Panc1 (cell line): ENCODE measurements at regions not wholly inside any gene's neighbourhood (a gene's known extent, or its start where the extent isn't known, plus 50 kb on each side); places are given as distances from the start of the nearest gene placed in this dataset.

Experiments used
- ATAC-seq: fragments of 200-7000 bp; cut with Tn5 transposase; 2 replicates; pipeline ENCODE4 v1.9.1; 2020; ENCODE audit warnings: mild to moderate bottlenecking, moderate library complexity
- BruUV-seq: library from RNA; stranded (reverse); fragments of 400-500 nt; replicated peaks from 2 replicates; lab custom pipeline; 2021; lab: Mats Ljungman, UMichigan
- CTCF ChIA-PET: fragments of 300-600 bp; sonication (Branson Sonifier 250); formaldehyde crosslinking; loops from one replicate; lab custom pipeline; 2022; ENCODE audit warnings: antibody characterized with exemption; lab: Charles Lee
- POLR2A ChIA-PET: fragments of 300-600 bp; sonication (Branson Sonifier 250); formaldehyde crosslinking; loops from one replicate; lab custom pipeline; 2022; ENCODE audit warnings: antibody characterized with exemption; lab: Charles Lee
- DNase-seq: peaks from one replicate; pipeline ENCODE4 v3.0.0-alpha.2; 2010; ENCODE audit warnings: low read depth, low spot score
- H3K27ac ChIP-seq: 2 replicates; pipeline ENCODE4 v1.5.1; 2011; ENCODE audit warnings: mild to moderate bottlenecking, low read length, inconsistent platforms
- H3K27me3 ChIP-seq: fragments of 200-500 bp; sonication (Bioruptor generic); 2 replicates; pipeline ENCODE4 v1.6.0; 2014; ENCODE audit warnings: low read length, inconsistent platforms; ENCODE audit not compliant: control insufficient read depth, insufficient read depth
- H3K36me3 ChIP-seq: fragments of 200-500 bp; sonication (Bioruptor generic); 2 replicates; pipeline ENCODE4 v1.5.1; 2014; ENCODE audit warnings: inconsistent platforms, mild to moderate bottlenecking, low read length, moderate library complexity; ENCODE audit not compliant: control insufficient read depth, insufficient read depth
- H3K4me1 ChIP-seq: 2 replicates; pipeline ENCODE4 v1.5.1; 2011; ENCODE audit warnings: inconsistent platforms, mild to moderate bottlenecking, low read length, moderate library complexity; ENCODE audit not compliant: control insufficient read depth, insufficient read depth
- H3K4me3 ChIP-seq, 2 experiments: 2 replicates each; pipeline ENCODE4 v1.5.1; 2011 to 2012; ENCODE audit warnings: low read depth in 2 of 2, low read length in 2 of 2, mild to moderate bottlenecking in 2 of 2, inconsistent platforms in 1 of 2, moderate library complexity in 1 of 2
- H3K9me3 ChIP-seq: fragments of 200-500 bp; sonication (Bioruptor generic); 2 replicates; pipeline ENCODE4 v1.5.1; 2014; ENCODE audit warnings: low read depth, mild to moderate bottlenecking, inconsistent platforms, low read length, moderate library complexity; ENCODE audit not compliant: control insufficient read depth, insufficient read depth
- POLR2AphosphoS5 ChIP-seq: IDR thresholded peaks from 2 replicates; pipeline ENCODE4 v1.6.1; 2012; ENCODE audit warnings: mild to moderate bottlenecking, low read depth, low read length, moderate library complexity
- SIN3A ChIP-seq: IDR thresholded peaks from 2 replicates; pipeline ENCODE4 v1.6.1; 2012; ENCODE audit warnings: low read depth, mild to moderate bottlenecking, low read length, moderate library complexity, borderline replicate concordance; ENCODE audit not compliant: insufficient read depth
- TCF7L2 ChIP-seq: IDR thresholded peaks from 2 replicates; pipeline ENCODE4 v1.6.1; 2011; ENCODE audit warnings: mild to moderate bottlenecking, low read depth, low read length, inconsistent platforms
- in situ Hi-C: cut with HindIII; loops from 2 replicates; pipeline ENCODE4 v1.10.0; 2016; ENCODE audit warnings: low sequenced_read_pairs, low pct_unique_long_range_greater_than_20kb
- intact Hi-C: fragments of 100-400 bp; cut with micrococcal nuclease; formaldehyde crosslinking; loops from one replicate; pipeline ENCODE4 v1.10.0; 2022; ENCODE audit not compliant: unreplicated experiment
- TF ChIP-seq, protein P1 (sequence below), 2 experiments: IDR thresholded peaks; 2 replicates each; pipeline ENCODE4 v1.6.1; 2011 to 2012; ENCODE audit warnings: low read depth in 2 of 2, control low read depth in 1 of 2, low read length in 1 of 2, mild to moderate bottlenecking in 1 of 2, moderate library complexity in 1 of 2; ENCODE audit not compliant: insufficient read depth in 1 of 2
- TF ChIP-seq, protein P2 (sequence below): fragments of 450-650 bp; IDR thresholded peaks from 2 replicates; pipeline ENCODE4 v1.5.1; 2017; ENCODE audit warnings: mild to moderate bottlenecking

- TF ChIP-seq SIN3A (no peak), POLR2AphosphoS5 (no peak), TCF7L2 (no peak)
- TF ChIP-seq, protein P1, sequence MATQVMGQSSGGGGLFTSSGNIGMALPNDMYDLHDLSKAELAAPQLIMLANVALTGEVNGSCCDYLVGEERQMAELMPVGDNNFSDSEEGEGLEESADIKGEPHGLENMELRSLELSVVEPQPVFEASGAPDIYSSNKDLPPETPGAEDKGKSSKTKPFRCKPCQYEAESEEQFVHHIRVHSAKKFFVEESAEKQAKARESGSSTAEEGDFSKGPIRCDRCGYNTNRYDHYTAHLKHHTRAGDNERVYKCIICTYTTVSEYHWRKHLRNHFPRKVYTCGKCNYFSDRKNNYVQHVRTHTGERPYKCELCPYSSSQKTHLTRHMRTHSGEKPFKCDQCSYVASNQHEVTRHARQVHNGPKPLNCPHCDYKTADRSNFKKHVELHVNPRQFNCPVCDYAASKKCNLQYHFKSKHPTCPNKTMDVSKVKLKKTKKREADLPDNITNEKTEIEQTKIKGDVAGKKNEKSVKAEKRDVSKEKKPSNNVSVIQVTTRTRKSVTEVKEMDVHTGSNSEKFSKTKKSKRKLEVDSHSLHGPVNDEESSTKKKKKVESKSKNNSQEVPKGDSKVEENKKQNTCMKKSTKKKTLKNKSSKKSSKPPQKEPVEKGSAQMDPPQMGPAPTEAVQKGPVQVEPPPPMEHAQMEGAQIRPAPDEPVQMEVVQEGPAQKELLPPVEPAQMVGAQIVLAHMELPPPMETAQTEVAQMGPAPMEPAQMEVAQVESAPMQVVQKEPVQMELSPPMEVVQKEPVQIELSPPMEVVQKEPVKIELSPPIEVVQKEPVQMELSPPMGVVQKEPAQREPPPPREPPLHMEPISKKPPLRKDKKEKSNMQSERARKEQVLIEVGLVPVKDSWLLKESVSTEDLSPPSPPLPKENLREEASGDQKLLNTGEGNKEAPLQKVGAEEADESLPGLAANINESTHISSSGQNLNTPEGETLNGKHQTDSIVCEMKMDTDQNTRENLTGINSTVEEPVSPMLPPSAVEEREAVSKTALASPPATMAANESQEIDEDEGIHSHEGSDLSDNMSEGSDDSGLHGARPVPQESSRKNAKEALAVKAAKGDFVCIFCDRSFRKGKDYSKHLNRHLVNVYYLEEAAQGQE (IDR thresholded peaks at IDR 0.05; ENCODE audit: insufficient read depth in 1 of 2, low read depth in 2 of 2, low read length in 1 of 2), result no peak
- TF ChIP-seq, protein P2, sequence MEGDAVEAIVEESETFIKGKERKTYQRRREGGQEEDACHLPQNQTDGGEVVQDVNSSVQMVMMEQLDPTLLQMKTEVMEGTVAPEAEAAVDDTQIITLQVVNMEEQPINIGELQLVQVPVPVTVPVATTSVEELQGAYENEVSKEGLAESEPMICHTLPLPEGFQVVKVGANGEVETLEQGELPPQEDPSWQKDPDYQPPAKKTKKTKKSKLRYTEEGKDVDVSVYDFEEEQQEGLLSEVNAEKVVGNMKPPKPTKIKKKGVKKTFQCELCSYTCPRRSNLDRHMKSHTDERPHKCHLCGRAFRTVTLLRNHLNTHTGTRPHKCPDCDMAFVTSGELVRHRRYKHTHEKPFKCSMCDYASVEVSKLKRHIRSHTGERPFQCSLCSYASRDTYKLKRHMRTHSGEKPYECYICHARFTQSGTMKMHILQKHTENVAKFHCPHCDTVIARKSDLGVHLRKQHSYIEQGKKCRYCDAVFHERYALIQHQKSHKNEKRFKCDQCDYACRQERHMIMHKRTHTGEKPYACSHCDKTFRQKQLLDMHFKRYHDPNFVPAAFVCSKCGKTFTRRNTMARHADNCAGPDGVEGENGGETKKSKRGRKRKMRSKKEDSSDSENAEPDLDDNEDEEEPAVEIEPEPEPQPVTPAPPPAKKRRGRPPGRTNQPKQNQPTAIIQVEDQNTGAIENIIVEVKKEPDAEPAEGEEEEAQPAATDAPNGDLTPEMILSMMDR, result no peak
- BruUV-seq, result no TSS peak
- no peaks in the 10 kb centered on the region for H3K9me3 ChIP-seq
- H3K36me3 ChIP-seq, result no peaks in the 10 kb centered on the region
- no peak overlapping the region for H3K27ac ChIP-seq
- H3K4me3 ChIP-seq, result no peak overlapping the region
- in situ Hi-C loops, result no loop called here
- ChIA-PET CTCF (no interaction called here), POLR2A (no interaction called here)
- ATAC-seq (no peak), DNase-seq (no peak)
- H3K27me3 ChIP-seq, result no peaks in the 10 kb centered on the region
- H3K4me1 ChIP-seq, result no peaks in the 10 kb centered on the region
- intact Hi-C loops, result no loop called here
These were observed 298.5 kb upstream of the PPP2R3A start for GRCh38 chr3:135667061-135667460.

- ChIA-PET POLR2A (no interaction called here), CTCF (no interaction called here)
- intact Hi-C loops, result no loop called here
- Histone ChIP-seq H3K27me3 (no peaks in the 10 kb centered on the region), H3K4me3 (no peak overlapping the region), H3K36me3 (no peaks in the 10 kb centered on the region), H3K4me1 (no peaks in the 10 kb centered on the region), H3K27ac (no peak overlapping the region), H3K9me3 (no peaks in the 10 kb centered on the region)
- ATAC-seq (no peak), DNase-seq (no peak)
- BruUV-seq, result no TSS peak
- in situ Hi-C loops, result no loop called here
- TF ChIP-seq, protein P1 (IDR thresholded peaks at IDR 0.05; ENCODE audit: insufficient read depth in 1 of 2, low read depth in 2 of 2, low read length in 1 of 2), result no peak
- TF ChIP-seq TCF7L2 (no peak), POLR2AphosphoS5 (no peak), SIN3A (no peak)
- TF ChIP-seq, protein P2, result no peak
These were observed 291.0 kb upstream of the PPP2R3A start for GRCh38 chr3:135674508-135674907.
